HepG2 (cell line): ENCODE measurements at regions not wholly inside any gene's neighbourhood (a gene's known extent, or its start where the extent isn't known, plus 50 kb on each side); places are given as distances from the start of the nearest gene placed in this dataset.

Experiments used
- ATAC-seq: fragments of 200-7000 bp; cut with Tn5 transposase; 3 replicates; pipeline ENCODE4 v1.9.1; 2020; ENCODE audit warnings: mild to moderate bottlenecking, moderate library complexity
- BruUV-seq: library from RNA; stranded (reverse); fragments of 400-500 nt; replicated peaks from 2 replicates; lab custom pipeline; 2021; lab: Mats Ljungman, UMichigan
- CTCF ChIA-PET: fragments of 300-600 bp; formaldehyde crosslinking; extraction: SDS; loops from one replicate; lab custom pipeline; 2021; ENCODE audit warnings: low total read pairs, inconsistent platforms, low intra/inter-chr PET ratio; lab: Yijun Ruan, JAX
- POLR2A ChIA-PET: fragments of 350-600 bp; sonication (Branson Sonifier 250); formaldehyde crosslinking; loops from one replicate; lab custom pipeline; 2020; ENCODE audit warnings: antibody characterized with exemption, inconsistent platforms; lab: Yijun Ruan, JAX
- DNase-seq: peaks from one replicate; pipeline ENCODE4 v3.0.0-alpha.2; 2015; ENCODE audit warnings: low spot score
- FAIRE-seq: peaks from 3 replicates; lab custom pipeline; 2011; peaks lifted over from hg19 to GRCh38; lab: Jason Lieb, UNC
- H2AFZ ChIP-seq: one replicate; pipeline ENCODE4 v1.6.1; 2011; ENCODE audit warnings: low read length, inconsistent platforms
- H3K27ac ChIP-seq: fragments of 300-600 bp; 3 replicates; pipeline ENCODE4 v1.8.0; 2011; ENCODE audit warnings: mixed run types, mild to moderate bottlenecking, mixed read lengths, low read length, inconsistent platforms; ENCODE audit not compliant: insufficient read depth; ENCODE audit errors: extremely low read length
- H3K27me3 ChIP-seq, 2 experiments: fragments of 200-600 bp in 1 of 2; 2 replicates in 1 of 2; 3 replicates in 1 of 2; pipeline versions ENCODE4 v1.6.0 to v1.8.0; 2011; ENCODE audit warnings: low read length in 2 of 2, mild to moderate bottlenecking in 2 of 2, moderate library complexity in 2 of 2, inconsistent platforms in 1 of 2; ENCODE audit not compliant: insufficient read depth in 2 of 2, control insufficient read depth in 1 of 2
- H3K36me3 ChIP-seq, 2 experiments: fragments of 200-600 bp in 1 of 2; replicated peaks in 1 of 2; 2 replicates in 1 of 2; 3 replicates in 1 of 2; pipeline versions ENCODE4 v1.5.1 to v1.8.0; 2011; ENCODE audit warnings: low read length in 2 of 2, inconsistent platforms in 1 of 2; ENCODE audit not compliant: insufficient read depth in 2 of 2, control insufficient read depth in 1 of 2
- H3K4me1 ChIP-seq: 2 replicates; pipeline ENCODE4 v1.5.1; 2012; ENCODE audit warnings: low read length, inconsistent platforms; ENCODE audit not compliant: insufficient read depth
- H3K4me2 ChIP-seq: 2 replicates; pipeline ENCODE4 v1.6.0; 2011; ENCODE audit warnings: low read depth, low read length, inconsistent platforms
- H3K4me3 ChIP-seq, 3 experiments: fragments of 200-600 bp in 1 of 3; sonication (generic), shearing (Covaris generic) in 1 of 3; replicated peaks in 1 of 3; 2 replicates each; pipeline ENCODE4 v1.5.1; 2011 to 2016; ENCODE audit warnings: low read length in 3 of 3, inconsistent platforms in 2 of 3, low read depth in 2 of 3, mild to moderate bottlenecking in 2 of 3, control low read depth in 1 of 3, mixed read lengths in 1 of 3; ENCODE audit not compliant: insufficient read depth in 1 of 3
- H3K79me2 ChIP-seq: one replicate; pipeline ENCODE4 v1.6.1; 2011; ENCODE audit warnings: low read length, inconsistent platforms; ENCODE audit not compliant: insufficient read depth
- H3K9ac ChIP-seq: 2 replicates; pipeline ENCODE4 v1.6.0; 2011; ENCODE audit warnings: mild to moderate bottlenecking, low read depth, low read length, inconsistent platforms; ENCODE audit not compliant: insufficient read depth
- H3K9me3 ChIP-seq: 2 replicates; pipeline ENCODE4 v1.5.1; 2012; ENCODE audit warnings: mild to moderate bottlenecking, low read length
- H4K20me1 ChIP-seq: 2 replicates; pipeline ENCODE4 v1.6.0; 2011; ENCODE audit warnings: inconsistent platforms, mild to moderate bottlenecking, low read length, moderate library complexity; ENCODE audit not compliant: insufficient read depth
- ARID2 ChIP-seq: sonication (generic); formaldehyde crosslinking; IDR thresholded peaks from 2 replicates; pipeline ENCODE4 v1.8.1; 2022; ENCODE audit warnings: mild to moderate bottlenecking, missing genetic modification reagents, borderline replicate concordance
- E2F1 ChIP-seq: sonication (generic); formaldehyde crosslinking; IDR thresholded peaks from 2 replicates; pipeline ENCODE4 v1.5.0; 2020; ENCODE audit warnings: missing genetic modification reagents
- ELF3 ChIP-seq: IDR thresholded peaks from 2 replicates; pipeline ENCODE4 v1.6.1; 2016; ENCODE audit warnings: missing genetic modification reagents, missing compliant biosample characterization
- FOXC1 ChIP-seq: sonication (generic); formaldehyde crosslinking; IDR thresholded peaks from 2 replicates; pipeline ENCODE4 v1.8.0; 2022; ENCODE audit warnings: mild to moderate bottlenecking, missing genetic modification reagents, borderline replicate concordance
- IKZF4 ChIP-seq: sonication (generic); formaldehyde crosslinking; IDR thresholded peaks from 2 replicates; pipeline ENCODE4 v1.5.1; 2020; ENCODE audit warnings: borderline replicate concordance, mild to moderate bottlenecking, low read depth, missing genetic modification reagents; ENCODE audit errors: not compliant biosample characterization
- ISL2 ChIP-seq: sonication (generic); formaldehyde crosslinking; IDR thresholded peaks from 2 replicates; pipeline ENCODE4 v1.5.0; 2020; ENCODE audit warnings: missing genetic modification reagents
- MAFK ChIP-seq, 2 experiments: IDR thresholded peaks in 1 of 2; conservative IDR thresholded peaks in 1 of 2; 2 replicates each; pipeline ENCODE4 v1.6.1; 2011; ENCODE audit warnings: improper control_type of control experiment in 2 of 2, low read length in 2 of 2
- NR1H2 ChIP-seq: sonication (generic); formaldehyde crosslinking; IDR thresholded peaks from 2 replicates; pipeline ENCODE4 v1.8.1; 2022; ENCODE audit warnings: low read depth, missing genetic modification reagents, borderline replicate concordance
- PRDM15 ChIP-seq: sonication (generic); formaldehyde crosslinking; IDR thresholded peaks from 2 replicates; pipeline ENCODE4 v1.4.0; 2020; ENCODE audit warnings: missing genetic modification reagents
- PRPF4 ChIP-seq: fragments of 200-400 bp; formaldehyde crosslinking; IDR thresholded peaks from 2 replicates; pipeline ENCODE4 v1.6.1; 2016; ENCODE audit warnings: low read length, low read depth; ENCODE audit not compliant: poor library complexity, severe bottlenecking
- REPIN1 ChIP-seq: sonication (generic); formaldehyde crosslinking; IDR thresholded peaks from 2 replicates; pipeline ENCODE4 v1.8.0; 2022; ENCODE audit warnings: missing genetic modification reagents, low read depth, mild to moderate bottlenecking, borderline replicate concordance
- SIN3B ChIP-seq: fragments of 150-350 bp; IDR thresholded peaks from 2 replicates; pipeline ENCODE4 v1.6.1; 2014; ENCODE audit warnings: low read length
- SMYD3 ChIP-seq: sonication (generic); formaldehyde crosslinking; IDR thresholded peaks from 2 replicates; pipeline ENCODE4 v1.8.1; 2023; ENCODE audit warnings: mild to moderate bottlenecking, missing genetic modification reagents
- TERF1 ChIP-seq: sonication (generic); formaldehyde crosslinking; IDR thresholded peaks from 2 replicates; pipeline ENCODE4 v1.8.0; 2022; ENCODE audit warnings: mild to moderate bottlenecking, missing genetic modification reagents, moderate library complexity
- ZNF354B ChIP-seq: sonication (generic); formaldehyde crosslinking; IDR thresholded peaks from 2 replicates; pipeline ENCODE4 v1.8.0; 2022; ENCODE audit warnings: mild to moderate bottlenecking, missing genetic modification reagents
- ZNF496 ChIP-seq: sonication (generic); formaldehyde crosslinking; IDR thresholded peaks from 2 replicates; pipeline ENCODE4 v1.8.1; 2023; ENCODE audit warnings: mild to moderate bottlenecking, moderate library complexity, missing genetic modification reagents; ENCODE audit not compliant: insufficient replicate concordance
- ZNF577 ChIP-seq: sonication (generic); formaldehyde crosslinking; IDR thresholded peaks from 2 replicates; pipeline ENCODE4 v1.4.0; 2020; ENCODE audit warnings: mild to moderate bottlenecking, low read depth, missing genetic modification reagents, borderline replicate concordance
- ZNF678 ChIP-seq: sonication (generic); formaldehyde crosslinking; IDR thresholded peaks from 2 replicates; pipeline ENCODE4 v1.4.0; 2020; ENCODE audit warnings: mild to moderate bottlenecking, missing genetic modification reagents
- ZNF841 ChIP-seq: sonication (generic); formaldehyde crosslinking; IDR thresholded peaks from 2 replicates; pipeline ENCODE4 v1.8.1; 2023; ENCODE audit warnings: missing genetic modification reagents, borderline replicate concordance
- WGBS: methylation state at CpG from one replicate; pipeline ENCODE4 v1.1.6; 2017; ENCODE audit warnings: low lambda C conversion rate; 5-methylcytosine and 5-hydroxymethylcytosine counted together
- in situ Hi-C: cut with HindIII; loops from 2 replicates; pipeline ENCODE4 v1.10.0; 2017; ENCODE audit warnings: low pct_unique_long_range_greater_than_20kb; ENCODE audit not compliant: extremely low pct_ligation_motif_present
- intact Hi-C: fragments of 100-400 bp; cut with micrococcal nuclease; formaldehyde crosslinking; loops from one replicate; pipeline ENCODE4 v1.10.0; 2022; ENCODE audit not compliant: unreplicated experiment
- TF ChIP-seq, protein P1 (sequence below): sonication (generic); formaldehyde crosslinking; IDR thresholded peaks from 2 replicates; pipeline ENCODE4 v1.8.1; 2023; ENCODE audit warnings: mild to moderate bottlenecking, missing genetic modification reagents, borderline replicate concordance

- ATAC-seq (no peak), FAIRE-seq (no peak), DNase-seq (no peak)
- H3K4me1 ChIP-seq, result no peaks in the 10 kb centered on the region
- CTCF ChIA-PET, result no interaction called here
- no peak overlapping the region for H3K9ac ChIP-seq
- no peaks in the 10 kb centered on the region for H3K9me3 ChIP-seq
- TF ChIP-seq NR1H2 (CRISPR knock-in tag) (no peak), REPIN1 (CRISPR knock-in tag) (no peak), ELF3 (CRISPR knock-in tag) (no peak), ZNF354B (no peak), ZNF841 (CRISPR knock-in tag) (no peak), ZNF678 (CRISPR knock-in tag) (no peak), ARID2 (no peak), SMYD3 (CRISPR knock-in tag) (no peak), IKZF4 (CRISPR knock-in tag) (no peak), SIN3B (no peak), FOXC1 (no peak), TERF1 (CRISPR knock-in tag) (no peak), PRPF4 (no peak), PRDM15 (CRISPR knock-in tag) (no peak), ZNF577 (no peak), ZNF496 (CRISPR knock-in tag) (no peak), MAFK (conservative IDR thresholded peaks at IDR 0.05 in 1 of 2, IDR thresholded peaks at IDR 0.05 in 1 of 2; ENCODE audit: low read length in 2 of 2) (no peak), ISL2 (CRISPR knock-in tag) (no peak), E2F1 (CRISPR knock-in tag) (no peak)
- TF ChIP-seq, protein P1, sequence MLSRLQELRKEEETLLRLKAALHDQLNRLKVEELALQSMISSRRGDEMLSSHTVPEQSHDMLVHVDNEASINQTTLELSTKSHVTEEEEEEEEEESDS (CRISPR knock-in tag), result no peak
- 29% methylated on average over 4 of the region's 4 CpGs for WGBS
- no peaks in the 10 kb centered on the region for H3K36me3 ChIP-seq
- H3K79me2 ChIP-seq, result no peaks in the 10 kb centered on the region
- no peaks in the 10 kb centered on the region for H3K27me3 ChIP-seq
- no peak overlapping the region for H2AFZ ChIP-seq
- intact Hi-C loops, result no loop called here
- no peak overlapping the region for H3K27ac ChIP-seq
- H4K20me1 ChIP-seq, result no peaks in the 10 kb centered on the region
- no peak overlapping the region for H3K4me2 ChIP-seq
- POLR2A ChIA-PET, result no interaction called here
- no peak overlapping the region for H3K4me3 ChIP-seq
- BruUV-seq, result no TSS peak
- in situ Hi-C loops, result no loop called here
Observed at GRCh38 chr2:37796481-37796880, 125.0 kb upstream of the CDC42EP3 start.
